Lower lobe of right lung (tissue), 2 donors: ENCODE measurements at regions not wholly inside any gene's neighbourhood (a gene's known extent, or its start where the extent isn't known, plus 50 kb on each side); places are given as distances from the start of the nearest gene placed in this dataset.

Experiments
- ATAC-seq, 2 donors: fragments of 200-7000 bp; cut with Tn5 transposase; one replicate each; pipeline ENCODE4 v1.9.1; 2020 to 2022; ENCODE audit warnings: mild to moderate bottlenecking in 2 of 2, moderate library complexity in 2 of 2
- DNase-seq: peaks from one replicate; pipeline ENCODE4 v3.0.0-alpha.2; 2020
- H3K27ac ChIP-seq: fragments of 200-600 bp; one replicate; pipeline ENCODE4 v1.8.0; 2022
- H3K27me3 ChIP-seq: fragments of 200-600 bp; one replicate; pipeline ENCODE4 v1.8.0; 2022; ENCODE audit warnings: low read depth
- H3K36me3 ChIP-seq: fragments of 200-600 bp; one replicate; pipeline ENCODE4 v1.8.0; 2022; ENCODE audit warnings: mild to moderate bottlenecking
- H3K4me1 ChIP-seq: fragments of 200-600 bp; one replicate; pipeline ENCODE4 v1.8.0; 2022
- H3K4me3 ChIP-seq: fragments of 200-600 bp; one replicate; pipeline ENCODE4 v1.8.0; 2022; ENCODE audit warnings: mild to moderate bottlenecking
- H3K9me3 ChIP-seq: fragments of 200-600 bp; one replicate; pipeline ENCODE4 v1.8.0; 2022
- intact Hi-C: fragments of 100-400 bp; cut with DNase I; formaldehyde crosslinking; loops from one replicate; pipeline ENCODE4 v1.11.0; 2022
- TF ChIP-seq, protein P1 (sequence below): fragments of 200-600 bp; IDR thresholded peaks from one replicate; pipeline ENCODE4 v1.8.0; 2022; ENCODE audit warnings: antibody characterized with exemption, mild to moderate bottlenecking
- donor health status: DM: no; HTN: yes; CAD: no; lungs with severe emphysema.

DNA sequence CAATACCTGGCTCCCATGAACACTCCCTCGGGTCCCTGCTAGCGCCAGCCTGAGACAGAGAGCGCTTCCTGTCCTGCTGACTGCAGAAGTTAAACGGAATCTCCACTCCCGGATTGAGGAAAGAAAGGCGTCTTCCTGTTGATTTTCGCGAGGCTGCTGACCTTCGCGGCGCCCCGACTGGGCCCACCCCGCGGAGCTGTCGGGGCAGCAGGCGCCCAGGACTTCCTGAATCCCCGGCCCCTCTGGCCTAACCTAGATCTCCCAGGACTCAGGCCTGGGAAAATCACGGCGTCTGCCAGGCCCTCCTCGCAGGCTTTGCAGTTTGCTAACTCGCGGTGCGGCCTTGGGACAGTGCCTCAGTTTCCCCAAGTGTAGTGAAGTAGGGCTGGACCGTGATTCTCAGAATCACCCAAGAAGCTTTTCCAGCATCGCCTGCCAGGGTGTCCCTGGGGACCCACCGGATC is 108.8 kb downstream of the KCTD15 start:
- peak overlapping the region; percentile 60 for H3K4me3 ChIP-seq
- DNase-seq = peak; percentile 49
- intact Hi-C loops = no loop called here
- peaks cover 25% of the 10 kb centered on the region for H3K4me1 ChIP-seq
- H3K27ac ChIP-seq = peak overlapping the region; percentile 88
- no peaks in the 10 kb centered on the region for H3K9me3 ChIP-seq
- no peaks in the 10 kb centered on the region for H3K36me3 ChIP-seq
- ATAC-seq = peak; percentile 56 to 59
- TF ChIP-seq, protein P1, sequence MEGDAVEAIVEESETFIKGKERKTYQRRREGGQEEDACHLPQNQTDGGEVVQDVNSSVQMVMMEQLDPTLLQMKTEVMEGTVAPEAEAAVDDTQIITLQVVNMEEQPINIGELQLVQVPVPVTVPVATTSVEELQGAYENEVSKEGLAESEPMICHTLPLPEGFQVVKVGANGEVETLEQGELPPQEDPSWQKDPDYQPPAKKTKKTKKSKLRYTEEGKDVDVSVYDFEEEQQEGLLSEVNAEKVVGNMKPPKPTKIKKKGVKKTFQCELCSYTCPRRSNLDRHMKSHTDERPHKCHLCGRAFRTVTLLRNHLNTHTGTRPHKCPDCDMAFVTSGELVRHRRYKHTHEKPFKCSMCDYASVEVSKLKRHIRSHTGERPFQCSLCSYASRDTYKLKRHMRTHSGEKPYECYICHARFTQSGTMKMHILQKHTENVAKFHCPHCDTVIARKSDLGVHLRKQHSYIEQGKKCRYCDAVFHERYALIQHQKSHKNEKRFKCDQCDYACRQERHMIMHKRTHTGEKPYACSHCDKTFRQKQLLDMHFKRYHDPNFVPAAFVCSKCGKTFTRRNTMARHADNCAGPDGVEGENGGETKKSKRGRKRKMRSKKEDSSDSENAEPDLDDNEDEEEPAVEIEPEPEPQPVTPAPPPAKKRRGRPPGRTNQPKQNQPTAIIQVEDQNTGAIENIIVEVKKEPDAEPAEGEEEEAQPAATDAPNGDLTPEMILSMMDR = no peak
- H3K27me3 ChIP-seq = peaks cover 19% of the 10 kb centered on the region

DNA sequence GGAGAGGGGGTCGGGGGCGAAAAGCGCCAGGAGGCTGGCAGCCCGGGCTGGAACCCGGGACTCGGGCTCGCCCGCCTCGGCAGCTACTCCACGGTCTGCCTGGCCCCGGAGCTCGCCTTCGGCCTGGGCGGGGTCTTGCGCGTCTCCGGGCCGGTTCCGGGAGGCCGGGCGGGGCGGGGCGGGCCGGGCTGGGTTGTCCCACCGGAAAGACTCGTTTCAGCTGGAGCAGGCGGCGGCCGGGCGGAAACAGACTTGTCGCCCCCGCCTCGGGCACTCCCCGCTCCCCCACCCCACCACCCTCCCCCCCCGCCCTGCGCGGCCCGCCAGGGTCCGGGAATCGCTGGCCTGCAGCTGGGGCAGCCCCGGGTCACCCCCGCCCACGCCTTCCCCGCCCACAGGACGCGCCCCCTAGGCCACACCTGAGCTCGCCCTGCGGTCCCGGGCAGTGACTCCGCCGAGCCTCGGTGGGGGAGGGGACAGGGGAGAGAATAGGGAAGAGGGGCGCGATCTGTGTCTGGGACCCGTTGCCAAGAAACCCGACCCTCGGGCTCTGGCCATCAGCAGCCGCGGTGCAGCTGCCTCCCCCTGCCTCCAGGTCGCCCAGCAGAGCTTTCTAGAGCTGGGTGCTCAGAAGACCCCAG is 109.4 kb downstream of the KCTD15 start:
- TF ChIP-seq, protein P1 = no peak
- Histone ChIP-seq H3K27me3 (peaks cover 19% of the 10 kb centered on the region), H3K4me1 (peaks cover 25% of the 10 kb centered on the region), H3K36me3 (no peaks in the 10 kb centered on the region), H3K4me3 (peak overlapping the region; percentile 60), H3K27ac (peak overlapping the region; percentile 88), H3K9me3 (no peaks in the 10 kb centered on the region)
- intact Hi-C loops = no loop called here
- ATAC-seq (peak; percentile 94 to 96), DNase-seq (peak; percentile 84)

DNA sequence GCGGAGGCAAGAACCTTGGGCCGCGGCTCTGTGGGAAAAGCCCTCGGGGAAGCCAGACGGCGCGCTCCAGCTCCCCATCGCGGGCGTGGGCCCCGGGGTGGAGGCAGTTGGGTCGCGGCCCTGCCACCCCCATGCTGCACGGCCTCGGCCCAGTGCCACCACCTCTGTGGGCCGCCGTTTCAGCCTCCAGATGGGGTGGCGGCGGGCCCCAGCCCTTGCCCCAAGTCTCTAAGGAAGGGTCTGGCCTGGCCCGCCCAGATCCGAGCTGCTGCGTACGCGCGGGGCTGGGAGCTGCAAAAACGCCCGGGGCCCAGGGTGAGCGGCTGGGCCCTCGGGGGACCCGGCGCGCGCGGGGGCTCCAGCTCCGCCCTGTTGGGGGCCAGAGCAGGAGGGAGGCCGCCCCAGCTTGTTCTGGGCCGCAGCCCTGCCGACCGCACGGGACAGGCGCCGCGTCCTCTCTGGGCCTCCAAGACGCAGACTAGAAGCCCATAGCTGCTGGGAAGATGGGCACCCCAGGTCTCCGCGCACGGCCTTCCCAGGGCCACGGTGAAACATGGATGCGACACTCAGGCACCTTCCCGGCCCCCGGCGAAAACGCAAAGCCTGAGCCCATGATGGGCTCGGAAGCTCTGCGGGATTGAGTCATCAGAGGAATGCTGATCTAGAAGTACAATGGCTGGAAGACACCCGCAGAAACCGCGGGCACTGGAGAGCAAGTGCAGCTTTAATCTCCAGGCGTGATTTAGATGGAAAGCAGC is 110.1 kb downstream of the KCTD15 start:
- TF ChIP-seq, protein P1 = no peak
- Histone ChIP-seq H3K4me1 (peaks cover 25% of the 10 kb centered on the region), H3K27me3 (peaks cover 19% of the 10 kb centered on the region), H3K4me3 (peak overlapping the region; percentile 60), H3K9me3 (no peaks in the 10 kb centered on the region), H3K36me3 (no peaks in the 10 kb centered on the region), H3K27ac (peak overlapping the region; percentile 88)
- DNase-seq = peak; percentile 49
- ATAC-seq = peak; percentile 43 to 60
- intact Hi-C loops = no loop called here

DNA sequence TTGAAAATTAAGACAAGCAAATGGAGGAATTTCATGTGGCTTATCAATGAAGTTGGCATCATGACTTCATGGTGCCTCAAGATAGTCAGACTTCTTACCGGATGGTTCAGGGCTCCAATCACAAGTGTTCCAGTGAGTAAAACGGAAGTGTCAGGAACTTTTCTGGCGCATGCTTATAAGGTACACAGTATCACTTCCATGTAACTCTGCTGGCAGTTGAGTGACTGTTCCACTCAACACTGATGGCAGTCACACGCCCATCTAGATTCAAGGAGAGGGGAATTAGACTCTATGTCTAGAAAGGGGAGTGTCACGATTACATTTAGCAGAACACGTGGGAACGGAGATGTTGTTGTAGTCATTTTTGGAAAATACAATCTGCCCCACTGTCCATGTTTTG is 114.3 kb downstream of the KCTD15 start:
- ATAC-seq = no peak
- Histone ChIP-seq H3K4me3 (no peak overlapping the region), H3K27ac (no peak overlapping the region), H3K36me3 (no peaks in the 10 kb centered on the region), H3K27me3 (peaks cover 13% of the 10 kb centered on the region), H3K4me1 (peaks cover 13% of the 10 kb centered on the region), H3K9me3 (no peaks in the 10 kb centered on the region)
- TF ChIP-seq, protein P1 = no peak
- intact Hi-C loops = no loop called here
- no peak for DNase-seq

DNA sequence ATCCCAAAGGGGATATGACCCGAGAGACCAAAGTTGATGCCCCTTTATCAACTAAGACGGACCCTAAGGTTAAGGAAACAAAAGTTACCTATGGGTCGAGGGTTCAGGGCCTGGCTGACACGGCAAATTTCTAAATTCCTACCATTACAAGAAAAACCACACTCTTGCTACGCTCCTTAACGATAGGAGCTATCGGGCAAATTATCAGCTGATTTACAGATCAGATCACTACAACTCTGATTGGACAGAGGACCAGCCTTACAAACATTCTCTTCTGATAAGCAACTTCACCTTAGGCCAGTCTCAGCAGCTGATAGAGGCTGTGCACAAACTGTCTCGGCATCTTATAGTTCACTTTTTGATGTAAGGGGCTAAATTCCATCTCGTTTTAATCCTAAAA is 117.9 kb downstream of the KCTD15 start:
- H3K9me3 ChIP-seq = no peaks in the 10 kb centered on the region
- no peak for DNase-seq
- H3K36me3 ChIP-seq = no peaks in the 10 kb centered on the region
- H3K27me3 ChIP-seq = no peaks in the 10 kb centered on the region
- no peak overlapping the region for H3K4me3 ChIP-seq
- TF ChIP-seq, protein P1 = no peak
- no peak for ATAC-seq
- no peak overlapping the region for H3K27ac ChIP-seq
- intact Hi-C loops = no loop called here
- no peaks in the 10 kb centered on the region for H3K4me1 ChIP-seq
